Liver (tissue), 8 donors: ENCODE measurements at regions not wholly inside any gene's neighbourhood (a gene's known extent, or its start where the extent isn't known, plus 50 kb on each side); places are given as distances from the start of the nearest gene placed in this dataset.

Experiments used
- DNase-seq: peaks from one replicate; pipeline ENCODE4 v3.0.0-alpha.2; 2017; ENCODE audit warnings: low spot score
- H3K27ac ChIP-seq, 2 donors: one replicate each; pipeline ENCODE4 v1.7.0; 2013; ENCODE audit warnings: inconsistent platforms in 2 of 2, low read length in 2 of 2, control low read depth in 1 of 2, low read depth in 1 of 2, mild to moderate bottlenecking in 1 of 2
- H3K27me3 ChIP-seq, 4 donors: one replicate each; pipeline versions ENCODE4 v1.6.1 to v1.7.0; 2013; ENCODE audit warnings: low read length in 3 of 4, inconsistent platforms in 1 of 4, mild to moderate bottlenecking in 1 of 4, moderate library complexity in 1 of 4; ENCODE audit not compliant: control insufficient read depth in 4 of 4, insufficient read depth in 4 of 4
- H3K36me3 ChIP-seq, 4 donors: one replicate each; pipeline versions ENCODE4 v1.6.1 to v1.7.0; 2013; ENCODE audit warnings: low read length in 3 of 4, mild to moderate bottlenecking in 3 of 4, low read depth in 1 of 4, moderate library complexity in 1 of 4; ENCODE audit not compliant: control insufficient read depth in 4 of 4, insufficient read depth in 3 of 4
- H3K4me1 ChIP-seq, 4 donors: one replicate each; pipeline versions ENCODE4 v1.6.1 to v1.7.0; 2013; ENCODE audit warnings: low read length in 3 of 4, mild to moderate bottlenecking in 3 of 4, moderate library complexity in 1 of 4; ENCODE audit not compliant: control insufficient read depth in 4 of 4, insufficient read depth in 4 of 4
- H3K4me3 ChIP-seq, 3 donors: one replicate each; pipeline versions ENCODE4 v1.6.1 to v1.7.0; 2013; ENCODE audit warnings: low read length in 3 of 3, control low read depth in 1 of 3, low read depth in 1 of 3, mild to moderate bottlenecking in 1 of 3
- H3K9ac ChIP-seq, 2 donors: one replicate each; pipeline ENCODE4 v1.7.0; 2013; ENCODE audit warnings: low read length in 2 of 2, mild to moderate bottlenecking in 2 of 2, moderate library complexity in 2 of 2, control low read depth in 1 of 2, low read depth in 1 of 2
- H3K9me3 ChIP-seq, 4 donors: one replicate each; pipeline versions ENCODE4 v1.6.1 to v1.7.0; 2013; ENCODE audit warnings: low read length in 3 of 4; ENCODE audit not compliant: control insufficient read depth in 4 of 4
- EGR1 ChIP-seq, 2 donors: IDR thresholded peaks; 2 replicates each; pipeline ENCODE4 v1.6.1; 2016 to 2018; ENCODE audit warnings: antibody characterized with exemption in 2 of 2, low read depth in 2 of 2
- FOXA1 ChIP-seq: IDR thresholded peaks from 2 replicates; pipeline ENCODE4 v1.6.1; 2016; ENCODE audit warnings: antibody characterized with exemption
- FOXA2 ChIP-seq: IDR thresholded peaks from 2 replicates; pipeline ENCODE4 v1.6.1; 2016; ENCODE audit warnings: antibody characterized with exemption
- GABPA ChIP-seq, 2 donors: IDR thresholded peaks in 1 of 2; conservative IDR thresholded peaks in 1 of 2; 2 replicates each; pipeline ENCODE4 v1.6.1; 2016; ENCODE audit warnings: antibody characterized with exemption in 2 of 2, mild to moderate bottlenecking in 1 of 2, moderate library complexity in 1 of 2
- HNF4A ChIP-seq, 2 donors: conservative IDR thresholded peaks; 2 replicates each; pipeline ENCODE4 v1.6.1; 2016; ENCODE audit warnings: antibody characterized with exemption in 2 of 2, mild to moderate bottlenecking in 2 of 2
- HNF4G ChIP-seq: IDR thresholded peaks from 2 replicates; pipeline ENCODE4 v1.6.1; 2016; ENCODE audit warnings: antibody characterized with exemption
- JUND ChIP-seq, 2 donors: IDR thresholded peaks; 2 replicates each; pipeline ENCODE4 v1.6.1; 2016; ENCODE audit warnings: antibody characterized with exemption in 2 of 2
- NR2F2 ChIP-seq: IDR thresholded peaks from 2 replicates; pipeline ENCODE4 v1.6.1; 2016; ENCODE audit warnings: antibody characterized with exemption
- RAD21 ChIP-seq, 2 donors: IDR thresholded peaks; 2 replicates each; pipeline ENCODE4 v1.6.1; 2016; ENCODE audit warnings: antibody characterized with exemption in 2 of 2, mild to moderate bottlenecking in 2 of 2
- RXRA ChIP-seq, 2 donors: IDR thresholded peaks; 2 replicates each; pipeline ENCODE4 v1.6.1; 2017 to 2018; ENCODE audit warnings: antibody characterized with exemption in 2 of 2, mild to moderate bottlenecking in 1 of 2
- SP1 ChIP-seq: IDR thresholded peaks from 2 replicates; pipeline ENCODE4 v1.6.1; 2018; ENCODE audit warnings: antibody characterized with exemption, mild to moderate bottlenecking
- TAF1 ChIP-seq: conservative IDR thresholded peaks from 2 replicates; pipeline ENCODE4 v1.6.1; 2016; ENCODE audit warnings: antibody characterized with exemption, mild to moderate bottlenecking
- YY1 ChIP-seq: IDR thresholded peaks from 2 replicates; pipeline ENCODE4 v1.6.1; 2016; ENCODE audit warnings: antibody characterized with exemption, mild to moderate bottlenecking
- WGBS: extraction: QIAGEN DNeasy Blood & Tissue Kit; methylation state at CpG from one replicate; pipeline ENCODE4 v1.1.7; 2013; 5-methylcytosine and 5-hydroxymethylcytosine counted together
- TF ChIP-seq, protein P1 (sequence below): IDR thresholded peaks from 2 replicates; pipeline ENCODE4 v1.6.1; 2016; ENCODE audit warnings: antibody characterized with exemption
- TF ChIP-seq, protein P2 (sequence below): IDR thresholded peaks from 2 replicates; pipeline ENCODE4 v1.6.1; 2016; ENCODE audit warnings: antibody characterized with exemption, mild to moderate bottlenecking
- TF ChIP-seq, protein P3 (sequence below): fragments of 150-350 bp; IDR thresholded peaks from 2 replicates; pipeline ENCODE4 v1.5.1; 2017; ENCODE audit warnings: improper control_type of control experiment, low read depth, low read length; ENCODE audit not compliant: missing input control
- TF ChIP-seq, protein P4 (sequence below): IDR thresholded peaks from 2 replicates; pipeline ENCODE4 v1.6.1; 2016; ENCODE audit warnings: antibody characterized with exemption
- TF ChIP-seq, protein P5 (sequence below): IDR thresholded peaks from 2 replicates; pipeline ENCODE4 v1.6.1; 2016; ENCODE audit warnings: antibody characterized with exemption
- donor health status: healthy.
- donor health status: healthy.
- donor health status: healthy.
- donor health status: healthy.
- donor health status: healthy.

DNA sequence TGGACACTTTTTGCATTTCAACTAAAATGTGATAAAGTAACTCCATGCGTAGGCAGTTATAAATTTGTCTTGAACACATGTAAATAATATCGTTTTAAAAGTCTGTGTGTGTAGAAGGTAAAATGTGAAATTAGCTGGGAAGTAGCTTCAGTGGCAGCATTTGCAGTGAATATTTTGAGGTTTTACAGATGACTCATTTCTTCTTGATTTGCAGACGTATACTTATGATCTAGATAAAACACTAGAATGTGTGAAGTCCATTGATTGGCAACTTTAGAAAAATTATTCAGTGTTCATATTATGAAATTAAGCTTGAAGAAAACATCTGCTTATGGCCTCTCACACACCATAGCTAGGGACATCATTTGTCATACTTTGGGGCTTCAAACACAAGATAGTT is 788.6 kb upstream of the NOVA1 start:
- Histone ChIP-seq H3K4me3 (no peak overlapping the region), H3K4me1 (no peaks in the 10 kb centered on the region), H3K36me3 (no peaks in the 10 kb centered on the region), H3K9ac (no peak overlapping the region), H3K9me3 (peaks cover 0 to 3% (median 0%) of the 10 kb centered on the region in 4 donors), H3K27ac (no peak overlapping the region), H3K27me3 (no peaks in the 10 kb centered on the region)
- WGBS: 61% methylated on average over 3 of the region's 3 CpGs
- no peak for DNase-seq
- TF ChIP-seq HNF4G: no peak
- TF ChIP-seq TAF1: no peak
- no peak for TF ChIP-seq RXRA (IDR thresholded peaks at IDR 0.05)
- TF ChIP-seq EGR1 (IDR thresholded peaks at IDR 0.05; ENCODE audit: low read depth in 2 of 2): no peak
- TF ChIP-seq, protein P1, sequence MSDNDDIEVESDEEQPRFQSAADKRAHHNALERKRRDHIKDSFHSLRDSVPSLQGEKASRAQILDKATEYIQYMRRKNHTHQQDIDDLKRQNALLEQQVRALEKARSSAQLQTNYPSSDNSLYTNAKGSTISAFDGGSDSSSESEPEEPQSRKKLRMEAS: no peak
- TF ChIP-seq GABPA (IDR thresholded peaks at IDR 0.05 in 1 of 2, conservative IDR thresholded peaks at IDR 0.05 in 1 of 2): no peak
- TF ChIP-seq, protein P2, sequence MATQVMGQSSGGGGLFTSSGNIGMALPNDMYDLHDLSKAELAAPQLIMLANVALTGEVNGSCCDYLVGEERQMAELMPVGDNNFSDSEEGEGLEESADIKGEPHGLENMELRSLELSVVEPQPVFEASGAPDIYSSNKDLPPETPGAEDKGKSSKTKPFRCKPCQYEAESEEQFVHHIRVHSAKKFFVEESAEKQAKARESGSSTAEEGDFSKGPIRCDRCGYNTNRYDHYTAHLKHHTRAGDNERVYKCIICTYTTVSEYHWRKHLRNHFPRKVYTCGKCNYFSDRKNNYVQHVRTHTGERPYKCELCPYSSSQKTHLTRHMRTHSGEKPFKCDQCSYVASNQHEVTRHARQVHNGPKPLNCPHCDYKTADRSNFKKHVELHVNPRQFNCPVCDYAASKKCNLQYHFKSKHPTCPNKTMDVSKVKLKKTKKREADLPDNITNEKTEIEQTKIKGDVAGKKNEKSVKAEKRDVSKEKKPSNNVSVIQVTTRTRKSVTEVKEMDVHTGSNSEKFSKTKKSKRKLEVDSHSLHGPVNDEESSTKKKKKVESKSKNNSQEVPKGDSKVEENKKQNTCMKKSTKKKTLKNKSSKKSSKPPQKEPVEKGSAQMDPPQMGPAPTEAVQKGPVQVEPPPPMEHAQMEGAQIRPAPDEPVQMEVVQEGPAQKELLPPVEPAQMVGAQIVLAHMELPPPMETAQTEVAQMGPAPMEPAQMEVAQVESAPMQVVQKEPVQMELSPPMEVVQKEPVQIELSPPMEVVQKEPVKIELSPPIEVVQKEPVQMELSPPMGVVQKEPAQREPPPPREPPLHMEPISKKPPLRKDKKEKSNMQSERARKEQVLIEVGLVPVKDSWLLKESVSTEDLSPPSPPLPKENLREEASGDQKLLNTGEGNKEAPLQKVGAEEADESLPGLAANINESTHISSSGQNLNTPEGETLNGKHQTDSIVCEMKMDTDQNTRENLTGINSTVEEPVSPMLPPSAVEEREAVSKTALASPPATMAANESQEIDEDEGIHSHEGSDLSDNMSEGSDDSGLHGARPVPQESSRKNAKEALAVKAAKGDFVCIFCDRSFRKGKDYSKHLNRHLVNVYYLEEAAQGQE: no peak
- no peak for TF ChIP-seq FOXA1
- no peak for TF ChIP-seq HNF4A (conservative IDR thresholded peaks at IDR 0.05)
- TF ChIP-seq, protein P3, sequence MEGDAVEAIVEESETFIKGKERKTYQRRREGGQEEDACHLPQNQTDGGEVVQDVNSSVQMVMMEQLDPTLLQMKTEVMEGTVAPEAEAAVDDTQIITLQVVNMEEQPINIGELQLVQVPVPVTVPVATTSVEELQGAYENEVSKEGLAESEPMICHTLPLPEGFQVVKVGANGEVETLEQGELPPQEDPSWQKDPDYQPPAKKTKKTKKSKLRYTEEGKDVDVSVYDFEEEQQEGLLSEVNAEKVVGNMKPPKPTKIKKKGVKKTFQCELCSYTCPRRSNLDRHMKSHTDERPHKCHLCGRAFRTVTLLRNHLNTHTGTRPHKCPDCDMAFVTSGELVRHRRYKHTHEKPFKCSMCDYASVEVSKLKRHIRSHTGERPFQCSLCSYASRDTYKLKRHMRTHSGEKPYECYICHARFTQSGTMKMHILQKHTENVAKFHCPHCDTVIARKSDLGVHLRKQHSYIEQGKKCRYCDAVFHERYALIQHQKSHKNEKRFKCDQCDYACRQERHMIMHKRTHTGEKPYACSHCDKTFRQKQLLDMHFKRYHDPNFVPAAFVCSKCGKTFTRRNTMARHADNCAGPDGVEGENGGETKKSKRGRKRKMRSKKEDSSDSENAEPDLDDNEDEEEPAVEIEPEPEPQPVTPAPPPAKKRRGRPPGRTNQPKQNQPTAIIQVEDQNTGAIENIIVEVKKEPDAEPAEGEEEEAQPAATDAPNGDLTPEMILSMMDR: no peak
- no peak for TF ChIP-seq NR2F2
- TF ChIP-seq, protein P4, sequence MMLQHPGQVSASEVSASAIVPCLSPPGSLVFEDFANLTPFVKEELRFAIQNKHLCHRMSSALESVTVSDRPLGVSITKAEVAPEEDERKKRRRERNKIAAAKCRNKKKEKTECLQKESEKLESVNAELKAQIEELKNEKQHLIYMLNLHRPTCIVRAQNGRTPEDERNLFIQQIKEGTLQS: no peak
- TF ChIP-seq, protein P5, sequence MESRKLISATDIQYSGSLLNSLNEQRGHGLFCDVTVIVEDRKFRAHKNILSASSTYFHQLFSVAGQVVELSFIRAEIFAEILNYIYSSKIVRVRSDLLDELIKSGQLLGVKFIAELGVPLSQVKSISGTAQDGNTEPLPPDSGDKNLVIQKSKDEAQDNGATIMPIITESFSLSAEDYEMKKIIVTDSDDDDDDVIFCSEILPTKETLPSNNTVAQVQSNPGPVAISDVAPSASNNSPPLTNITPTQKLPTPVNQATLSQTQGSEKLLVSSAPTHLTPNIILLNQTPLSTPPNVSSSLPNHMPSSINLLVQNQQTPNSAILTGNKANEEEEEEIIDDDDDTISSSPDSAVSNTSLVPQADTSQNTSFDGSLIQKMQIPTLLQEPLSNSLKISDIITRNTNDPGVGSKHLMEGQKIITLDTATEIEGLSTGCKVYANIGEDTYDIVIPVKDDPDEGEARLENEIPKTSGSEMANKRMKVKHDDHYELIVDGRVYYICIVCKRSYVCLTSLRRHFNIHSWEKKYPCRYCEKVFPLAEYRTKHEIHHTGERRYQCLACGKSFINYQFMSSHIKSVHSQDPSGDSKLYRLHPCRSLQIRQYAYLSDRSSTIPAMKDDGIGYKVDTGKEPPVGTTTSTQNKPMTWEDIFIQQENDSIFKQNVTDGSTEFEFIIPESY: no peak
- no peak for TF ChIP-seq SP1
- no peak for TF ChIP-seq JUND (IDR thresholded peaks at IDR 0.05)
- no peak for TF ChIP-seq FOXA2
- no peak for TF ChIP-seq RAD21 (IDR thresholded peaks at IDR 0.05)
- no peak for TF ChIP-seq YY1

DNA sequence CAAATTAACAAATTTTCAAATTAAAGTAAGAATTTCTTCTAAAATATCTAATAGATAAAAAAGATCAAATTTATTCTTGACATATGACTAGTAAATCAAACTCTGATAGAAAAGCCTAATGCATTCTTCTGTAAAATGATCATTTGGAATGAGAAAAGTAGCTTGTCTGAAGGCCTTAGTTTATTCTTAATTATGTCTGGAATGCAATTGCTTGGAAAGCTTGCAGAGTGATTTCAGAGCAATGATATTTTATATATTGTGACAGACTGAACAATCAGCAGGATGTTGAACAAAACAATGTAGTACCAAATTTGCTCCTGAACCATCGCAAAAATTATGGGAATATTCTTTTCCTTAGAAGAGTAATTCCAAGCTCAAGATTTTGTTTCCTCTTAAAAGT is 789.6 kb upstream of the NOVA1 start:
- Histone ChIP-seq H3K36me3 (no peaks in the 10 kb centered on the region), H3K9me3 (peaks cover 0 to 3% (median 0%) of the 10 kb centered on the region in 4 donors), H3K27ac (no peak overlapping the region), H3K27me3 (no peaks in the 10 kb centered on the region), H3K4me3 (no peak overlapping the region), H3K4me1 (no peaks in the 10 kb centered on the region), H3K9ac (no peak overlapping the region)
- 82% methylated on average over 1 of the region's 1 CpG for WGBS
- DNase-seq: no peak
- TF ChIP-seq, protein P3: no peak
- TF ChIP-seq EGR1 (IDR thresholded peaks at IDR 0.05; ENCODE audit: low read depth in 2 of 2): no peak
- TF ChIP-seq, protein P4: no peak
- TF ChIP-seq, protein P5: no peak
- TF ChIP-seq HNF4G: no peak
